ENCODE measurements at regions not wholly inside any gene's neighbourhood (a gene's known extent, or its start where the extent isn't known, plus 50 kb on each side); places are given as distances from the start of the nearest gene placed in this dataset.

DNA sequence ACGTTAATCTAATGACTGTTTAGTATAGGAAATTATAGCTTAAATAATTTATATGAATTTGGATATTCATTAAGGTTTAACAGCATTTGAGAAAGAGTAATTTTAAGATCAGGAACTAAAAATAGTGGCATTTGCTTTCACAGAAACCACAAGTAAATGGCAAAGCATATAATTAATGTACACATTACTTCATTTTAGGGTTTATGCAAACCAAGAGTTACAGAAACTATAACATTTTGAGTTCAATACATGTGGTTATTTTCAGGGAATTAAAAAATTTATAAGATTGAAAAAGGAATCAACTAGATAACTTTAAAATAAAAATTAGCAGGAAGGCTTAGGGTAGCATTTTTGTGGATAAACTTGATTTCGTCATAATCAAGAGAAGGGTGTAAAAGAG is 151.7 kb upstream of the MIR17HG start:
- no peak for DNase-seq (ENCODE audit: low read depth)
- TF ChIP-seq, protein P1, sequence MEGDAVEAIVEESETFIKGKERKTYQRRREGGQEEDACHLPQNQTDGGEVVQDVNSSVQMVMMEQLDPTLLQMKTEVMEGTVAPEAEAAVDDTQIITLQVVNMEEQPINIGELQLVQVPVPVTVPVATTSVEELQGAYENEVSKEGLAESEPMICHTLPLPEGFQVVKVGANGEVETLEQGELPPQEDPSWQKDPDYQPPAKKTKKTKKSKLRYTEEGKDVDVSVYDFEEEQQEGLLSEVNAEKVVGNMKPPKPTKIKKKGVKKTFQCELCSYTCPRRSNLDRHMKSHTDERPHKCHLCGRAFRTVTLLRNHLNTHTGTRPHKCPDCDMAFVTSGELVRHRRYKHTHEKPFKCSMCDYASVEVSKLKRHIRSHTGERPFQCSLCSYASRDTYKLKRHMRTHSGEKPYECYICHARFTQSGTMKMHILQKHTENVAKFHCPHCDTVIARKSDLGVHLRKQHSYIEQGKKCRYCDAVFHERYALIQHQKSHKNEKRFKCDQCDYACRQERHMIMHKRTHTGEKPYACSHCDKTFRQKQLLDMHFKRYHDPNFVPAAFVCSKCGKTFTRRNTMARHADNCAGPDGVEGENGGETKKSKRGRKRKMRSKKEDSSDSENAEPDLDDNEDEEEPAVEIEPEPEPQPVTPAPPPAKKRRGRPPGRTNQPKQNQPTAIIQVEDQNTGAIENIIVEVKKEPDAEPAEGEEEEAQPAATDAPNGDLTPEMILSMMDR (IDR thresholded peaks at IDR 0.05; ENCODE audit: low read length, missing control alignments): no peak
- H3K4me3 ChIP-seq (replicated peaks; ENCODE audit: low read depth, low read length): no peak overlapping the region

DNA sequence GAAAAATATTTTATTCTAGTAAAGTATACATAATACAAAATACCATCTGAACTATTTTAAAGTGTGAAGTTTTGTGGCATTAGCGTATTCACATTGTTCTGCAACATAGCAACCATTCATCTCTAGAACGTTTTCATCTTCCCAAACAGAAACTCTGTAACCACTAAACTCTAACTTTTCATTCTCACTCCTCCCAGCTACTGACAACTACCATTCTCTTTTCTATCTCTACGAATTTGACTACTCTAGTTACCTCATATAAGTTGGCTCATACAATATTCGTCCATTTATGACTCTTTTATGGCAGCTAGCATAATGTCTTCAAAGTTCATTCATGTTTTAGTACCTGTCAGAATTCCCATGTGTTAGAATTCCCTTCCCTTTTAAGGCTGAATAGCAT is 150.5 kb upstream of the MIR17HG start:
- DNase-seq (ENCODE audit: low read depth): no peak
- TF ChIP-seq, protein P1 (IDR thresholded peaks at IDR 0.05; ENCODE audit: low read length, missing control alignments): no peak
- no peak overlapping the region for H3K4me3 ChIP-seq (replicated peaks; ENCODE audit: low read depth, low read length)

DNA sequence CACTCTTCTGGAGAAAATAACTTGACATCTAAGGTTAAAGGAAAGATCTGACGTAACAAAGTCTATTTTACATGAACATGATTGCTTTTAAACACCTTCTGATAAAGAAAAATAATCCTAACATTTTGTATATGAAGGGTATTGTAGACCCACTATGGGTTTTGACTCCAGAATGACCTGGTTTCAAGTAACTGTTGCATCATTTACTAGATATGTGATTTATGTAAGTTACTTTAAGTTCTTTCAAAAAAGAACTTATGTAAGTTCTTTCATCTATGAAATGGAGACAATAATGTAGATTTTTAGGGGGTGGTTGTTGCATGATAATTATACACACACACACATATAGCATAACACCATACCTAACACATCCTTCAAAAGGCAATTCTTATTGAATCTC is 147.6 kb upstream of the MIR17HG start:
- no peak for DNase-seq (ENCODE audit: low read depth)
- H3K4me3 ChIP-seq (replicated peaks; ENCODE audit: low read depth, low read length): no peak overlapping the region

DNA sequence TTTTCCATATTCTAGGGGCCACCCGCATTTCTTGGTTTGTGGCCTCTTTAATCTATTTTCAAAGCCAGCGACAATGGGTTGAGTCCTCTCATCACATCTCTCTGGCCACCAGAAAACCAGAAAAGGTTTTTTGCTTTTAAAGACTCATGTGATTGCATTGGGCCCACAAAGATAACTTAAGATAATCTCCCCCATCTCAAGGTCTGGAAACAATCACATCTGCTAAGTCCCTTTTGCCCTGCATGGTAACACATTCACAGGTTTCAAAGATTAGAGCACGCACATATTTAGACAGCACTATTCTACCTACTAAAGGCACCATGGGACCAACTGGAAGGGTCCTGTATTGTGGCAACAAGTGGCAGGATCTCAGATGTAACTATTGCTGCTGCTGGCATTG is 147.0 kb upstream of the MIR17HG start:
- DNase-seq (ENCODE audit: low read depth): no peak
- H3K4me3 ChIP-seq (replicated peaks; ENCODE audit: low read depth, low read length): no peak overlapping the region
- TF ChIP-seq, protein P1 (IDR thresholded peaks at IDR 0.05; ENCODE audit: low read length, missing control alignments): no peak

More for the DNA sequence above, 147.6 kb upstream of the MIR17HG start:
- TF ChIP-seq, protein P1 (IDR thresholded peaks at IDR 0.05; ENCODE audit: low read length, missing control alignments): no peak

DNA sequence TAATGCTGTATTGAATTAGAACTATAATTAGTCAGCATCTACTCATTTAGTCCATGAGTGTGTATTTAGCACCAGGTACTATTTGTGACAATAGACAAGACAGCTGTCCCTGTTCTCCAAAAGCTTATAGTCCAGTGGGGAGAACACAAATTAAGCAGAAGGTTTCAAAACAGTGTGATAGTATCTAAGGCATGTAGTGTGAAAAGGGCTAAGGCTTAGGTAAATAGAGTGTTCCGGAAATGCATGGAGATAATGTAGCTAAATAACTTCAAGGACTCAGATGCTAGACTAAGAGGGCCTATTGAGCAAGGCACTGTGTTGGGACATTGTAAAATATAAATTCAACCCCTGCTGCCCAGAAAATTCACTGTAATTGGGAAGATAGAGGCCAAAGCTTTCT is 144.1 kb upstream of the MIR17HG start:
- TF ChIP-seq, protein P1 (IDR thresholded peaks at IDR 0.05; ENCODE audit: low read length, missing control alignments): no peak
- no peak overlapping the region for H3K4me3 ChIP-seq (replicated peaks; ENCODE audit: low read depth, low read length)
- no peak for DNase-seq (ENCODE audit: low read depth)

DNA sequence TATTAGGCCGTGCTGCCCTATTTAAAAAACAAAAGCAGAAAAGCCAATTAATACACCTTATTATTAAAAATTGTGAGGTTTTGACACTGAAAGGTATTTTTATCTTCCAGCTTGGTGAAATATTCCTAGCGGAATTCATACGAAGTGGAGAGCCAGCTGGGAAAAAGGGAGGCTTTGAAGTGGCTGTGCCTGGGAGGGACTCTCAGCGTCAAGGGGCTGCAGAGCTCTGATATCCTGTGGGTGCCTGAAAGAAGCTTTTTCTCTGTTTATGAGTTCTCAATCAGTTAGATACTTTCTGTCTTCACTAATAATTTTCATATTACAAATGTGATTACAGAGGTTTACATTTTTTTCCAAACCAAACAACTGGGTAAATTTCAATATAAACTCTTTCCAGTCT is 140.2 kb upstream of the MIR17HG start:
- H3K4me3 ChIP-seq (replicated peaks; ENCODE audit: low read depth, low read length): no peak overlapping the region
- no peak for DNase-seq (ENCODE audit: low read depth)
- TF ChIP-seq, protein P1 (IDR thresholded peaks at IDR 0.05; ENCODE audit: low read length, missing control alignments): no peak

DNA sequence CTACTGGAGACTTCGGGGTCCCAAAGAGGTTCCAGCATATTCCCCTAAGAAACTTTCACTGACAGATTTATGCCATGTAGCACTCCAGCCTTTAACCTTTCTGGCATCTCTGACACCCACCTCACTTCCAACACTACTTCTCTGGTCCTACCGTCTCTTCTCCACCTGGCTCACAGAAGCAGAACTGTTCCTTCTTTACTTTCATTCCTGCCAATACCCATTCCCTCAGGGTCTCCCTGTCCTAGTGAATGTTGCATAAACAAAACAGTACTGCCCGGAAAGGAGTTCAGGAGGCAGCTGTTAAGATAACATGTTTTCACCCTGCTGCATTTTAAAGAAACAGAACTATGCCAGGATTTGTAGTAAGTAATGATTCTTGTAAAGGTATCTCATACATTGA is 136.0 kb upstream of the MIR17HG start:
- TF ChIP-seq, protein P1 (IDR thresholded peaks at IDR 0.05; ENCODE audit: low read length, missing control alignments): no peak
- no peak overlapping the region for H3K4me3 ChIP-seq (replicated peaks; ENCODE audit: low read depth, low read length)
- no peak for DNase-seq (ENCODE audit: low read depth)
